Smooth muscle cell (in vitro differentiated cells): ENCODE measurements at regions not wholly inside any gene's neighbourhood (a gene's known extent, or its start where the extent isn't known, plus 50 kb on each side); places are given as distances from the start of the nearest gene placed in this dataset.

Experiments used
- DNase-seq: peaks from one replicate; lab custom pipeline; 2025; ENCODE audit not compliant: unreplicated experiment; lab: John Stamatoyannopoulos, UW
- H2AFZ ChIP-seq: fragments of 200-600 bp; sonication (generic); 2 replicates; pipeline ENCODE4 v1.6.0; 2016; ENCODE audit warnings: antibody characterized with exemption, low read depth, mild to moderate bottlenecking
- H3F3A ChIP-seq: fragments of 200-600 bp; sonication (generic); 2 replicates; pipeline ENCODE4 v1.6.0; 2017; ENCODE audit warnings: antibody characterized with exemption, low read depth
- H3K27ac ChIP-seq: fragments of 200-600 bp; sonication (generic); 2 replicates; pipeline ENCODE4 v1.5.1; 2016; ENCODE audit warnings: low read depth, mild to moderate bottlenecking
- H3K27me3 ChIP-seq: fragments of 200-600 bp; sonication (generic); 2 replicates; pipeline ENCODE4 v1.6.1; 2016; ENCODE audit warnings: low read depth, mild to moderate bottlenecking
- H3K36me3 ChIP-seq: fragments of 200-600 bp; sonication (generic); 2 replicates; pipeline ENCODE4 v1.5.1; 2016; ENCODE audit warnings: low read depth
- H3K4me1 ChIP-seq: fragments of 200-600 bp; sonication (generic); 2 replicates; pipeline ENCODE4 v1.5.1; 2016; ENCODE audit warnings: low read depth
- H3K4me2 ChIP-seq: fragments of 200-600 bp; sonication (generic); 2 replicates; pipeline ENCODE4 v1.6.0; 2016; ENCODE audit warnings: mild to moderate bottlenecking
- H3K4me3 ChIP-seq: fragments of 200-600 bp; sonication (generic); 2 replicates; pipeline ENCODE4 v1.5.1; 2016; ENCODE audit warnings: mild to moderate bottlenecking
- H3K79me2 ChIP-seq: fragments of 200-600 bp; sonication (generic); 2 replicates; pipeline ENCODE4 v1.6.0; 2016; ENCODE audit warnings: low read depth, mild to moderate bottlenecking
- H3K9ac ChIP-seq: fragments of 200-600 bp; sonication (generic); 2 replicates; pipeline ENCODE4 v1.6.0; 2016; ENCODE audit warnings: low read depth
- H3K9me3 ChIP-seq: fragments of 200-600 bp; sonication (generic); replicated peaks from 2 replicates; pipeline ENCODE4 v1.5.1; 2016; ENCODE audit warnings: low read depth
- H4K20me1 ChIP-seq: fragments of 200-600 bp; sonication (generic); 2 replicates; pipeline ENCODE4 v1.6.0; 2016; ENCODE audit warnings: low read depth
- WGBS: methylation state at CpG from one replicate; pipeline ENCODE4 v1.1.7; 2016; ENCODE audit warnings: low lambda C conversion rate; 5-methylcytosine and 5-hydroxymethylcytosine counted together
- TF ChIP-seq, protein P1 (sequence below): fragments of 200-600 bp; sonication (generic); IDR thresholded peaks from 2 replicates; pipeline ENCODE4 v1.5.1; 2017; ENCODE audit warnings: borderline replicate concordance, mild to moderate bottlenecking, antibody characterized with exemption; ENCODE audit not compliant: insufficient read depth, poor library complexity, severe bottlenecking

- 51% methylated on average over 4 of the region's 4 CpGs for WGBS
- H3K4me3 ChIP-seq, result no peak overlapping the region
Observed at GRCh38 chr9:85344901-85345300, 396.9 kb downstream of the AGTPBP1 start.

DNA sequence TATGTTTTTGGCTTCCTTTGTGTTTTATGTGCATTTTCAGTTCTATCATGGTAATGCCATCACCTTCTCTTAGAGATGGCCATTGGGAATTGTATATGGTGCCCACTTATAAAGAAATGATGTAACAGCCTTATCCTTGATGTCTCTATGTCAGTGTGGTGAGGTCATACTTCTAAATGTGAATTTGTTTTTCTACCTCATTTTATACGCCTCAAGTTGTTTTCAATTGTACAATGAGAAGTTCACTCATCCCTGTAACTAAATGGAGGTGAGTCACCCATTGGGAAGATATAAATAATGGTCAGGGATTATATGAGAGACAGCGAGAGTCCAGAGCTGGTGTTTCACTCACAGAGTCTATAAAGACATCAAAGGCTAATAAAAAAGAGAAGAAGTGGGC lies 402.4 kb downstream of the AGTPBP1 start:
- TF ChIP-seq, protein P1, sequence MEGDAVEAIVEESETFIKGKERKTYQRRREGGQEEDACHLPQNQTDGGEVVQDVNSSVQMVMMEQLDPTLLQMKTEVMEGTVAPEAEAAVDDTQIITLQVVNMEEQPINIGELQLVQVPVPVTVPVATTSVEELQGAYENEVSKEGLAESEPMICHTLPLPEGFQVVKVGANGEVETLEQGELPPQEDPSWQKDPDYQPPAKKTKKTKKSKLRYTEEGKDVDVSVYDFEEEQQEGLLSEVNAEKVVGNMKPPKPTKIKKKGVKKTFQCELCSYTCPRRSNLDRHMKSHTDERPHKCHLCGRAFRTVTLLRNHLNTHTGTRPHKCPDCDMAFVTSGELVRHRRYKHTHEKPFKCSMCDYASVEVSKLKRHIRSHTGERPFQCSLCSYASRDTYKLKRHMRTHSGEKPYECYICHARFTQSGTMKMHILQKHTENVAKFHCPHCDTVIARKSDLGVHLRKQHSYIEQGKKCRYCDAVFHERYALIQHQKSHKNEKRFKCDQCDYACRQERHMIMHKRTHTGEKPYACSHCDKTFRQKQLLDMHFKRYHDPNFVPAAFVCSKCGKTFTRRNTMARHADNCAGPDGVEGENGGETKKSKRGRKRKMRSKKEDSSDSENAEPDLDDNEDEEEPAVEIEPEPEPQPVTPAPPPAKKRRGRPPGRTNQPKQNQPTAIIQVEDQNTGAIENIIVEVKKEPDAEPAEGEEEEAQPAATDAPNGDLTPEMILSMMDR, result no peak
- Histone ChIP-seq H3K9me3 (no peaks in the 10 kb centered on the region), H3K27me3 (peaks cover 25% of the 10 kb centered on the region), H2AFZ (no peak overlapping the region), H3K79me2 (no peaks in the 10 kb centered on the region), H3K4me2 (no peak overlapping the region), H3K4me1 (no peaks in the 10 kb centered on the region), H3K4me3 (no peak overlapping the region), H3K27ac (no peak overlapping the region), H3K9ac (no peak overlapping the region), H3F3A (no peaks in the 10 kb centered on the region), H4K20me1 (no peaks in the 10 kb centered on the region), H3K36me3 (no peaks in the 10 kb centered on the region)
- 12% methylated on average over 2 of the region's 2 CpGs for WGBS
- no peak for DNase-seq

More at GRCh38 chr9:85344901-85345300, 396.9 kb downstream of the AGTPBP1 start:
- Histone ChIP-seq H3K79me2 (no peaks in the 10 kb centered on the region), H4K20me1 (no peaks in the 10 kb centered on the region), H3K27ac (peak overlapping the region; percentile 6), H3K36me3 (no peaks in the 10 kb centered on the region), H3K4me1 (no peaks in the 10 kb centered on the region), H3F3A (no peaks in the 10 kb centered on the region), H3K27me3 (peaks cover 16% of the 10 kb centered on the region), H3K4me2 (peak overlapping the region; percentile 21), H3K9ac (no peak overlapping the region), H3K9me3 (no peaks in the 10 kb centered on the region), H2AFZ (no peak overlapping the region)
- TF ChIP-seq, protein P1, result no peak
- no peak for DNase-seq

DNA sequence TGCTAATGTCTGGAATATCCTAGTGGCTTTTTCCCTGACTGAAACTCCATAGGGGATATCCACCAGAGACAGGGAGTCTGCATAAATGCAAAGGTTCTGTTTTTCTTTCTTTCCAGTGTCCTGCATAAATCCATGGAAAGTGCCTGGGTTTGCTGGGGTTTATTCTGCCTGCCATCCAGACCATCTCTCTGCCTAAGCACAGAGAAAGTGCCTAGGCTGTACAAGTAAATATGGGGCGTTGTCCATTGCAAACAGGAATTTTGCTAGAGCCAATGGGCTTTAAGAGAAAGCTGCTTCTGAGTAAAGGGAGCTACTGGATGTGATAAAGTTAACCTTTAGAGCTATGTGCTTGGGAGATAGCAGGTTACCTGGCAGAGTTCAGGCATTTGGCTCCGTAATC lies 407.5 kb downstream of the AGTPBP1 start:
- H3K27ac ChIP-seq, result no peak overlapping the region
- no peaks in the 10 kb centered on the region for H4K20me1 ChIP-seq
- no peaks in the 10 kb centered on the region for H3K36me3 ChIP-seq
- no peak overlapping the region for H2AFZ ChIP-seq
- no peaks in the 10 kb centered on the region for H3K9me3 ChIP-seq
- H3K4me2 ChIP-seq, result no peak overlapping the region
- H3K27me3 ChIP-seq, result peaks cover 8% of the 10 kb centered on the region
- H3K9ac ChIP-seq, result no peak overlapping the region
- no peaks in the 10 kb centered on the region for H3K79me2 ChIP-seq
- H3K4me1 ChIP-seq, result no peaks in the 10 kb centered on the region
- DNase-seq, result no peak
- 92% methylated on average over 2 of the region's 2 CpGs for WGBS
- no peak overlapping the region for H3K4me3 ChIP-seq
- no peaks in the 10 kb centered on the region for H3F3A ChIP-seq
- TF ChIP-seq, protein P1, result no peak

DNA sequence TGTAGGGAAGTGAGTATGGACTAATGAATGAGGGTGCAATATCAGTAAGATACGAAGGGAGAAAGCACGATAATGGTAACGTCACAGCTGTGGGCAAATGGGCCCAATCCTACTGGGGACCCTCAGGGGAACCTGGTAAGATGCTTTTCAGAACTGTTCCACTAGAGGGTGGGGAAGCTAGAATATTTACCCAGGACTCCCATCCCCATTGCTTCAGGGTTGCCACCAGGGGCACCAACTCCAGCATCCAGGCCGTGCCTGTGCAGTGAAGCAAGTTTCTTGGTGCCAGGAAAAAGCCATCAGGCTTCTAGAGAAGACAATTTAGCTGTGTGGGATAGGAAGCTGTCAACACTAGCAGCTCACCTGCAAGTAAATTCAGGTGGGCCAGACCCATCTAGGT lies 409.3 kb downstream of the AGTPBP1 start:
- H3F3A ChIP-seq, result no peaks in the 10 kb centered on the region
- H3K4me2 ChIP-seq, result no peak overlapping the region
- H3K36me3 ChIP-seq, result no peaks in the 10 kb centered on the region
- no peaks in the 10 kb centered on the region for H3K9me3 ChIP-seq
- no peak for DNase-seq
- H3K27me3 ChIP-seq, result peaks cover 8% of the 10 kb centered on the region
- no peaks in the 10 kb centered on the region for H4K20me1 ChIP-seq
- 64% methylated on average over 4 of the region's 4 CpGs for WGBS
- TF ChIP-seq, protein P1, result peak; percentile 11
- H2AFZ ChIP-seq, result no peak overlapping the region
- H3K27ac ChIP-seq, result no peak overlapping the region
- no peak overlapping the region for H3K9ac ChIP-seq
- no peaks in the 10 kb centered on the region for H3K79me2 ChIP-seq
- no peak overlapping the region for H3K4me3 ChIP-seq
- no peaks in the 10 kb centered on the region for H3K4me1 ChIP-seq
